OCI-LY7 (cell line): ENCODE measurements at regions not wholly inside any gene's neighbourhood (a gene's known extent, or its start where the extent isn't known, plus 50 kb on each side); places are given as distances from the start of the nearest gene placed in this dataset.

Experiments used
- BruUV-seq: library from RNA; stranded (reverse); fragments of 400-500 nt; replicated peaks from 2 replicates; lab custom pipeline; 2021; lab: Mats Ljungman, UMichigan
- CTCF ChIA-PET: fragments of 300-600 bp; sonication (Branson Sonifier 250); formaldehyde crosslinking; loops from one replicate; lab custom pipeline; 2022; ENCODE audit warnings: antibody characterized with exemption; ENCODE audit not compliant: unreplicated experiment; lab: Charles Lee
- POLR2A ChIA-PET: fragments of 300-600 bp; sonication (Branson Sonifier 250); formaldehyde crosslinking; loops from one replicate; lab custom pipeline; 2022; ENCODE audit warnings: antibody characterized with exemption; lab: Charles Lee
- DNase-seq: peaks from one replicate; pipeline ENCODE4 v3.0.0-alpha.2; 2015; ENCODE audit warnings: low spot score
- H2AFZ ChIP-seq: fragments of 200-600 bp; sonication (generic), shearing (Covaris generic); 2 replicates; pipeline ENCODE4 v1.6.1; 2014; ENCODE audit warnings: mild to moderate bottlenecking, antibody characterized with exemption, low read length, moderate library complexity
- H3K27ac ChIP-seq: fragments of 200-600 bp; sonication (generic); 2 replicates; pipeline ENCODE4 v1.5.1; 2014; ENCODE audit warnings: mixed run types, low read depth, mild to moderate bottlenecking, moderate library complexity, low read length, inconsistent platforms; ENCODE audit not compliant: poor library complexity, severe bottlenecking
- H3K36me3 ChIP-seq: fragments of 200-600 bp; sonication (generic); 2 replicates; pipeline ENCODE4 v1.6.1; 2014; ENCODE audit warnings: mild to moderate bottlenecking, antibody characterized with exemption, low read length, moderate library complexity, mixed read lengths; ENCODE audit not compliant: insufficient read depth
- H3K4me1 ChIP-seq: fragments of 200-600 bp; sonication (generic); 2 replicates; pipeline ENCODE4 v1.5.1; 2014; ENCODE audit warnings: mild to moderate bottlenecking, low read length; ENCODE audit not compliant: insufficient read depth, poor library complexity, severe bottlenecking
- H3K4me2 ChIP-seq: fragments of 200-600 bp; sonication (generic); 2 replicates; pipeline ENCODE4 v1.6.1; 2014; ENCODE audit warnings: mild to moderate bottlenecking, low read length
- H3K4me3 ChIP-seq: fragments of 200-600 bp; sonication (generic); 2 replicates; pipeline ENCODE4 v1.5.1; 2014; ENCODE audit warnings: mild to moderate bottlenecking, low read depth, low read length; ENCODE audit not compliant: poor library complexity, severe bottlenecking
- H3K79me2 ChIP-seq: fragments of 200-600 bp; sonication (generic); 2 replicates; pipeline ENCODE4 v1.6.1; 2016; ENCODE audit warnings: low read depth, mild to moderate bottlenecking, low read length, moderate library complexity, mixed read lengths; ENCODE audit not compliant: insufficient read depth
- H3K9me2 ChIP-seq: fragments of 200-600 bp; sonication (generic); 2 replicates; pipeline ENCODE4 v1.6.1; 2016; ENCODE audit warnings: mild to moderate bottlenecking, low read length, mixed read lengths; ENCODE audit not compliant: insufficient read depth
- H3K9me3 ChIP-seq: fragments of 200-600 bp; sonication (generic); 2 replicates; pipeline ENCODE4 v1.6.1; 2014; ENCODE audit warnings: mild to moderate bottlenecking, mixed run types, low read length, mixed read lengths
- H4K20me1 ChIP-seq: fragments of 200-600 bp; sonication (generic); 2 replicates; pipeline ENCODE4 v1.6.1; 2014; ENCODE audit warnings: mild to moderate bottlenecking, antibody characterized with exemption, low read length, moderate library complexity, mixed read lengths; ENCODE audit not compliant: insufficient read depth
- CTCF ChIP-seq: fragments of 200-600 bp; sonication (generic); conservative IDR thresholded peaks from 2 replicates; pipeline ENCODE4 v1.5.1; 2014; ENCODE audit warnings: mild to moderate bottlenecking, antibody characterized with exemption, low read length, moderate library complexity, mixed read lengths
- EZH2phosphoT487 ChIP-seq: fragments of 200-600 bp; sonication (generic); IDR thresholded peaks from 2 replicates; pipeline ENCODE4 v1.6.1; 2018; ENCODE audit warnings: low read depth, borderline replicate concordance, mild to moderate bottlenecking, mixed run types, antibody characterized with exemption, low read length, moderate library complexity, mixed read lengths
- intact Hi-C: fragments of 100-400 bp; cut with micrococcal nuclease; formaldehyde crosslinking; loops from one replicate; pipeline ENCODE4 v1.10.0; 2022; ENCODE audit not compliant: unreplicated experiment

GRCh38 chr11:115920092-115920461 lies 415.9 kb upstream of the CADM1 start:
- Histone ChIP-seq H3K27ac (no peak overlapping the region), H3K4me2 (no peak overlapping the region), H3K9me2 (no peaks in the 10 kb centered on the region), H3K9me3 (no peaks in the 10 kb centered on the region), H4K20me1 (no peaks in the 10 kb centered on the region), H3K4me1 (peaks cover 33% of the 10 kb centered on the region), H2AFZ (no peak overlapping the region), H3K79me2 (no peaks in the 10 kb centered on the region), H3K36me3 (no peaks in the 10 kb centered on the region), H3K4me3 (no peak overlapping the region)
- no peak for DNase-seq
- intact Hi-C loops, result no loop called here
- no TSS peak for BruUV-seq
- TF ChIP-seq CTCF (no peak), EZH2phosphoT487 (no peak)
- ChIA-PET CTCF (interaction anchor here (1.0 to 2.6 kb wide), 2 partner anchors 8 to 10 kb away, joined by 3 to 15 read pairs; no protein-coding TSS in a partner anchor), POLR2A (interaction anchor here (1.4 to 5.2 kb wide), 5 partner anchors 9 to 22 kb away, joined by 4 to 44 read pairs (median 6); no protein-coding TSS in a partner anchor)

- no peak overlapping the region for H3K4me2 ChIP-seq
- H3K79me2 ChIP-seq, result no peaks in the 10 kb centered on the region
- TF ChIP-seq EZH2phosphoT487 (no peak), CTCF (no peak)
- no peak overlapping the region for H2AFZ ChIP-seq
- BruUV-seq, result no TSS peak
- H3K36me3 ChIP-seq, result no peaks in the 10 kb centered on the region
- no peak overlapping the region for H3K4me3 ChIP-seq
- DNase-seq, result no peak
- CTCF ChIA-PET, result interaction anchor here (1.0 to 2.6 kb wide), 2 partner anchors 8 to 11 kb away, joined by 3 to 15 read pairs; no protein-coding TSS in a partner anchor
- intact Hi-C loops, result no loop called here
- no peak overlapping the region for H3K27ac ChIP-seq
- POLR2A ChIA-PET, result interaction anchor here (0.6 to 5.2 kb wide), 7 partner anchors 9 to 141 kb away, joined by 3 to 44 read pairs (median 5); no protein-coding TSS in a partner anchor
- peaks cover 27% of the 10 kb centered on the region for H3K4me1 ChIP-seq
- no peaks in the 10 kb centered on the region for H3K9me3 ChIP-seq
- H3K9me2 ChIP-seq, result no peaks in the 10 kb centered on the region
- no peaks in the 10 kb centered on the region for H4K20me1 ChIP-seq
Observed at GRCh38 chr11:115919341-115920091, 415.3 kb upstream of the CADM1 start.

- Histone ChIP-seq H3K79me2 (no peaks in the 10 kb centered on the region), H4K20me1 (no peaks in the 10 kb centered on the region), H3K27ac (no peak overlapping the region), H3K4me2 (no peak overlapping the region), H3K4me3 (no peak overlapping the region), H3K9me3 (no peaks in the 10 kb centered on the region), H3K4me1 (peaks cover 31% of the 10 kb centered on the region), H3K36me3 (no peaks in the 10 kb centered on the region), H2AFZ (no peak overlapping the region), H3K9me2 (no peaks in the 10 kb centered on the region)
- CTCF ChIA-PET, result no interaction called here
- DNase-seq, result no peak
- POLR2A ChIA-PET, result interaction anchor here (1.2 to 5.2 kb wide), 5 partner anchors 10 to 24 kb away, joined by 4 to 44 read pairs (median 6); no protein-coding TSS in a partner anchor
- intact Hi-C loops, result no loop called here
- TF ChIP-seq EZH2phosphoT487, result no peak
- TF ChIP-seq CTCF, result no peak
- BruUV-seq, result no TSS peak
Observed at GRCh38 chr11:115918576-115918975, 414.4 kb upstream of the CADM1 start.
